ENCODE measurements at regions not wholly inside any gene's neighbourhood (a gene's known extent, or its start where the extent isn't known, plus 50 kb on each side); places are given as distances from the start of the nearest gene placed in this dataset.
A peak's percentile ranks its signal among the peaks of the same experiment; 100 is the strongest.

DNA sequence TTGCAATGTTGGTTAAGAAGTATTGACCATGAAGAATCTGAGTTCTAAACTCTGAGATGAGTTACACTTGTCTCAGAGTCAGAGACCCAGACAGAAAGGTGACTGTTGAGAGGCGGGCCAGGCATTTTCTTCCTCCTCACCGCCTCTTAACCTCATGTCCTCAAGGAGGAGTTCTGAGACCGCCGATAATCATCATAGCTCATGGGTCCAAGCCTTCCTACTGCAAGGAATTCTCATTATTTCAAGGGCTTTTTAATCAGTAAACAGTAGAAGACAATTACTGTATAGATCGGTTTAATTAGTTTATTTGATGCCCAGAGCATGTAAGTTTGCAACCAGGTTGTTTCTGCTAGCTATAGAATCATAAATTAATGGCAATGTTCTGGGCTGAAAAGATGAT, 382.4 kb upstream of the MMS22L start:
- Histone ChIP-seq H3K36me3 (no peaks in the 10 kb centered on the region), H3K4me1 (peaks cover 0 to 10% (median 0%) of the 10 kb centered on the region in 12 donors), H3K27me3 (no peaks in the 10 kb centered on the region), H3K4me3 (no peak overlapping the region), H3K27ac (no peak overlapping the region), H3K9me3 (no peaks in the 10 kb centered on the region)
- intact Hi-C loops (cut with DNase I): loop anchor here in 1 of 10 donors (5.0 kb wide), 1 partner anchor 68 kb away; no protein-coding TSS in a partner anchor
- DNase-seq (no peak), ATAC-seq (no peak)
- 71 to 81% (median 79%) methylated on average over 5 of the region's 5 CpGs for whole genome bisulfite sequencing, 4 donors
- TF ChIP-seq, protein P1, sequence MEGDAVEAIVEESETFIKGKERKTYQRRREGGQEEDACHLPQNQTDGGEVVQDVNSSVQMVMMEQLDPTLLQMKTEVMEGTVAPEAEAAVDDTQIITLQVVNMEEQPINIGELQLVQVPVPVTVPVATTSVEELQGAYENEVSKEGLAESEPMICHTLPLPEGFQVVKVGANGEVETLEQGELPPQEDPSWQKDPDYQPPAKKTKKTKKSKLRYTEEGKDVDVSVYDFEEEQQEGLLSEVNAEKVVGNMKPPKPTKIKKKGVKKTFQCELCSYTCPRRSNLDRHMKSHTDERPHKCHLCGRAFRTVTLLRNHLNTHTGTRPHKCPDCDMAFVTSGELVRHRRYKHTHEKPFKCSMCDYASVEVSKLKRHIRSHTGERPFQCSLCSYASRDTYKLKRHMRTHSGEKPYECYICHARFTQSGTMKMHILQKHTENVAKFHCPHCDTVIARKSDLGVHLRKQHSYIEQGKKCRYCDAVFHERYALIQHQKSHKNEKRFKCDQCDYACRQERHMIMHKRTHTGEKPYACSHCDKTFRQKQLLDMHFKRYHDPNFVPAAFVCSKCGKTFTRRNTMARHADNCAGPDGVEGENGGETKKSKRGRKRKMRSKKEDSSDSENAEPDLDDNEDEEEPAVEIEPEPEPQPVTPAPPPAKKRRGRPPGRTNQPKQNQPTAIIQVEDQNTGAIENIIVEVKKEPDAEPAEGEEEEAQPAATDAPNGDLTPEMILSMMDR (IDR thresholded peaks at IDR 0.05): no peak
- TF ChIP-seq POLR2A (IDR thresholded peaks at IDR 0.05): no peak

DNA sequence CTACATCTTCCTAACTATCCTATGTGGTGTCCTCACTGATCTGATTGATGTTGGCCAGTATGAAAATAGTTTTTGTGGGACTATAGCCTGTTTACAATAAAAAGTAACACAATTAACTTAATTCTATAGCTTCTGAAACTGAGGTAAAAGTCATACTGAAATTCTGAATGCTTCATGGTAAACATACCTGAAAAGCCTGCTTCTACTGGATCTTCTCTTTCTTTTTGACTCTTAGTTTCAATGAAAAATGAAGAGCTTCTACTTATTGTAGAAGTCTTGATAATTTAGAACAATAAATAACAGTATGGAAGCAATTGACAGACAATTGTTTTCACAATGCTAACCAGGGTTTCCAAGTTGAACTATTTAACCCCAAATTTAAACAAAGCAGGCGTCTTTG, 383.9 kb upstream of the MMS22L start:
- H3K36me3 ChIP-seq: no peaks in the 10 kb centered on the region
- ATAC-seq (no peak), DNase-seq (no peak)
- no peaks in the 10 kb centered on the region for H3K9me3 ChIP-seq
- TF ChIP-seq POLR2A (IDR thresholded peaks at IDR 0.05): no peak
- TF ChIP-seq, protein P1 (IDR thresholded peaks at IDR 0.05): no peak
- H3K27me3 ChIP-seq: no peaks in the 10 kb centered on the region
- H3K27ac ChIP-seq: no peak overlapping the region
- WGBS, 4 donors: 70 to 84% (median 76%) methylated on average over 1 of the region's 1 CpG
- no peak overlapping the region for H3K4me3 ChIP-seq
- peaks cover 0 to 10% (median 0%) of the 10 kb centered on the region in 12 donors for H3K4me1 ChIP-seq
- intact Hi-C loops (cut with DNase I): loop anchor here in 1 of 10 donors (5.0 kb wide), 1 partner anchor 70 kb away; no protein-coding TSS in a partner anchor

DNA sequence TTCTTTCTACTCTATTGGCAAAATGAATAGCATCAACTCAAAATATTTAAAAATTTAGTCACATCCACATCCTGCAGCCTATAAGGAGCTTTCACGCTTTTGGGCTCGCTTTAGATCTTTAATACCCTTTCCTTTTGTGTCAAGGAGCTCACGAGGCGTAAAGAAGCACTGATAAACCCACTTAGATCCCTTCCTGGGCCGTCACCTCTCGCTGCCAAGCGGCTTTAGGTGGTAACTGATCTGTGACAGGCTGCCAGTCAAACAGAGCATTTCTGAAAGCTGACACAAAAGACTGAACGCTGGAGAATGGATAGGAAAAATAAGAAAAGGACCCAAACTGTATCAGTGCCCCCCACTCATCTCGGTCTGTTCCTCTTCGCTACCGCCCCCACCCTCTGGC, 385.7 kb upstream of the MMS22L start:
- no peaks in the 10 kb centered on the region for H3K36me3 ChIP-seq
- TF ChIP-seq, protein P1 (IDR thresholded peaks at IDR 0.05): no peak
- no peak for TF ChIP-seq POLR2A (IDR thresholded peaks at IDR 0.05)
- H3K27me3 ChIP-seq: no peaks in the 10 kb centered on the region
- no peaks in the 10 kb centered on the region for H3K9me3 ChIP-seq
- intact Hi-C loops (cut with DNase I): loop anchor here in 2 of 10 donors (2.0 to 5.0 kb wide), 2 partner anchors 71 to 74 kb away; no protein-coding TSS in a partner anchor
- H3K27ac ChIP-seq: peak overlapping the region in 6 of 12 donors; percentile 21 to 67 (median 54)
- H3K4me1 ChIP-seq: peaks cover 0 to 10% (median 0%) of the 10 kb centered on the region in 12 donors
- DNase-seq (peak in 4 of 5 donors; percentile 9 to 48 (median 34)), ATAC-seq (peak in 3 of 4 donors; percentile 55 to 78 (median 78))
- peak overlapping the region in 9 of 12 donors; percentile 6 to 48 (median 37) for H3K4me3 ChIP-seq
- 4 to 10% (median 7%) methylated on average over 11 of the region's 11 CpGs for WGBS, 4 donors

DNA sequence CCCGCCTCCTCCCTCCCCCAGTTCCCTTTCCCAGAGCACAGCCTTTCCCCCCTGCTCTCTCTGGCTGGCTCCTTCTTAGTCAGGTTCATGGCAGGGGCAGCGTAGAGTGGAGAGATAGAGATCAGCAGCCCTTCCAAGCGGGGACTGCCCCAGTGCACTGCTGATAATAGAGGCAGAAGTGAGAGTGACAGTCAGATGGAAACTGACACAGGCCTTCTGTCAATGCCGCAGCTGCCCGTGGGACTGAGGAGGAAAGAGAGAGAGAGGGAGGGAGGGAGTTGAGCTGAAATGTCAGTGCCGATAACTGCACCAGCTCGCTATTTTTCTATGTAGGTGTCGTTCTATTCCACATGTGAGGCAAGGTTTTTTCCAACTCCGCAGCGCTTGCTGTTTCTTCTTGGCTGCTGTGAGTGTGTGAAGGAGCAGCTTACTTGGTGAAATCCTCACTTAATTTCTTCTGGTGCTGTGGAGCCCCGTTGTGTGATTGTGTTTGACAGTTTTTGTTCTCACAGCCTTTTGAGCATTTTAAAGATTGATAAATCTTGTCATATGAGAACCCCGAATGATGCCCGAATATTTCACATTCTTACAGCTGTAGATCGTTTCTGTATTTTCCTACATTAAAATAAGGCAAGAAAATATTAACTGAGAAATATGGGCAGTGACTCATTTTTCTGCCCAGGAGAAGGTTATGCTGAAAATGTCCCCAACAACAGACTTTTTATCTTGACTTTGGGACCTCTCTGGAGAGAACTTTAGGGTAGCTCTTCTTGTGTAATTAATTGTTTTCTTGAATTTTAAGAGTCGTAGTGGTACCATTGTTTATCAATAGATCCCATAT, 386.4 kb upstream of the MMS22L start:
- no peaks in the 10 kb centered on the region for H3K9me3 ChIP-seq
- intact Hi-C loops (cut with DNase I): loop anchor here in 2 of 10 donors (2.0 to 5.0 kb wide), 2 partner anchors 72 to 75 kb away; no protein-coding TSS in a partner anchor
- peak overlapping the region in 7 of 12 donors; percentile 21 to 67 (median 53) for H3K27ac ChIP-seq
- WGBS, 4 donors: 9 to 13% (median 11%) methylated on average over 15 of the region's 15 CpGs
- peak overlapping the region in 11 of 12 donors; percentile 6 to 48 (median 34) for H3K4me3 ChIP-seq
- DNase-seq: peak; percentile 16 to 60 (median 40)
- H3K27me3 ChIP-seq: no peaks in the 10 kb centered on the region
- no peaks in the 10 kb centered on the region for H3K36me3 ChIP-seq
- H3K4me1 ChIP-seq: peaks cover 0 to 10% (median 0%) of the 10 kb centered on the region in 12 donors
- TF ChIP-seq POLR2A (IDR thresholded peaks at IDR 0.05): no peak
- TF ChIP-seq, protein P1 (IDR thresholded peaks at IDR 0.05): no peak
- ATAC-seq: peak; percentile 67 to 98 (median 90)
